HEK293 (cell line): ENCODE measurements at regions not wholly inside any gene's neighbourhood (a gene's known extent, or its start where the extent isn't known, plus 50 kb on each side); places are given as distances from the start of the nearest gene placed in this dataset.

ENCODE experiments used
- CTCF ChIA-PET: fragments of 350-600 bp; formaldehyde crosslinking; extraction: SDS; loops from one replicate; lab custom pipeline; 2021; ENCODE audit warnings: antibody characterized with exemption; lab: Yijun Ruan, JAX
- POLR2A ChIA-PET: fragments of 300-600 bp; formaldehyde crosslinking; extraction: SDS; loops from one replicate; lab custom pipeline; 2020; ENCODE audit warnings: antibody characterized with exemption, inconsistent platforms; lab: Yijun Ruan, JAX
- H3K27ac ChIP-seq: fragments of 200-500 bp; sonication (Bioruptor generic); 2 replicates; pipeline ENCODE4 v1.5.1; 2014; ENCODE audit warnings: low read depth, low read length, control low read depth, inconsistent platforms; ENCODE audit errors: extremely low read depth
- H3K36me3 ChIP-seq, 2 experiments: fragments of 200-500 bp in 1 of 2; sonication (Bioruptor generic) in 1 of 2; 1 replicate in 1 of 2; 2 replicates in 1 of 2; pipeline ENCODE4 v1.5.1; 2014 to 2017; ENCODE audit warnings: inconsistent platforms in 2 of 2, low read length in 2 of 2; ENCODE audit not compliant: control insufficient read depth in 2 of 2, insufficient read depth in 1 of 2
- H3K4me1 ChIP-seq: fragments of 200-500 bp; sonication (Bioruptor generic); 2 replicates; pipeline ENCODE4 v1.5.1; 2014; ENCODE audit warnings: mild to moderate bottlenecking, low read length, inconsistent platforms; ENCODE audit not compliant: control insufficient read depth, insufficient read depth
- H3K4me3 ChIP-seq: 2 replicates; pipeline ENCODE4 v1.5.1; 2011; ENCODE audit warnings: low read depth, mild to moderate bottlenecking, control low read depth, low read length, moderate library complexity
- H3K9me3 ChIP-seq: fragments of 200-500 bp; sonication (Bioruptor generic); 2 replicates; pipeline ENCODE4 v1.5.1; 2014; ENCODE audit warnings: low read depth, low read length, inconsistent platforms; ENCODE audit not compliant: control insufficient read depth, insufficient read depth
- KLF8 ChIP-seq: fragments of 450-650 bp; formaldehyde crosslinking; IDR thresholded peaks from 2 replicates; pipeline ENCODE4 v1.5.1; 2016; ENCODE audit warnings: missing biosample characterization, missing genetic modification characterization
- MZF1 ChIP-seq: fragments of 450-650 bp; formaldehyde crosslinking; IDR thresholded peaks from 2 replicates; pipeline ENCODE4 v1.5.1; 2017; ENCODE audit warnings: missing biosample characterization, missing genetic modification characterization, borderline replicate concordance
- SETDB1 ChIP-seq: IDR thresholded peaks from one replicate; pipeline ENCODE4 v1.6.1; 2017; ENCODE audit warnings: mild to moderate bottlenecking, low read length, moderate library complexity, mixed read lengths; ENCODE audit not compliant: insufficient read length
- YY2 ChIP-seq: fragments of 450-650 bp; formaldehyde crosslinking; IDR thresholded peaks from 2 replicates; pipeline ENCODE4 v1.5.1; 2016; ENCODE audit warnings: missing biosample characterization, missing genetic modification characterization
- ZBTB20 ChIP-seq: fragments of 450-650 bp; formaldehyde crosslinking; IDR thresholded peaks from 2 replicates; pipeline ENCODE4 v1.5.1; 2016; ENCODE audit warnings: missing biosample characterization, missing genetic modification characterization
- ZFHX2 ChIP-seq: fragments of 450-650 bp; formaldehyde crosslinking; conservative IDR thresholded peaks from 2 replicates; pipeline ENCODE4 v1.5.1; 2016; ENCODE audit warnings: missing biosample characterization, missing genetic modification characterization
- ZFP3 ChIP-seq: fragments of 450-650 bp; formaldehyde crosslinking; IDR thresholded peaks from 2 replicates; pipeline ENCODE4 v1.5.1; 2016; ENCODE audit warnings: low read depth, missing biosample characterization, missing genetic modification characterization
- ZNF132 ChIP-seq: fragments of 450-650 bp; formaldehyde crosslinking; IDR thresholded peaks from 2 replicates; pipeline ENCODE4 v1.5.1; 2017; ENCODE audit warnings: missing biosample characterization, missing genetic modification characterization, borderline replicate concordance
- ZNF202 ChIP-seq: fragments of 450-650 bp; formaldehyde crosslinking; IDR thresholded peaks from 2 replicates; pipeline ENCODE4 v1.5.1; 2016; ENCODE audit warnings: missing biosample characterization, missing genetic modification characterization, borderline replicate concordance
- ZNF23 ChIP-seq: fragments of 450-650 bp; formaldehyde crosslinking; IDR thresholded peaks from 2 replicates; pipeline ENCODE4 v1.5.1; 2016; ENCODE audit warnings: missing biosample characterization, missing genetic modification characterization, borderline replicate concordance
- ZNF274 ChIP-seq, 2 experiments: fragments of 200-500 bp in 1 of 2; fragments of 450-650 bp in 1 of 2; sonication (Bioruptor generic) in 1 of 2; formaldehyde crosslinking in 1 of 2; IDR thresholded peaks; 2 replicates each; pipeline versions ENCODE4 v1.5.1 to v1.6.1; 2014 to 2016; ENCODE audit warnings: borderline replicate concordance in 1 of 2, inconsistent platforms in 1 of 2, low read length in 1 of 2, missing biosample characterization in 1 of 2, missing genetic modification characterization in 1 of 2
- ZNF335 ChIP-seq: fragments of 450-650 bp; formaldehyde crosslinking; conservative IDR thresholded peaks from 2 replicates; pipeline ENCODE4 v1.5.1; 2016; ENCODE audit warnings: missing biosample characterization, missing genetic modification characterization
- ZNF37A ChIP-seq: fragments of 450-650 bp; IDR thresholded peaks from 2 replicates; pipeline ENCODE4 v1.5.1; 2018; ENCODE audit warnings: missing biosample characterization, missing genetic modification characterization
- ZNF585B ChIP-seq: fragments of 450-650 bp; formaldehyde crosslinking; IDR thresholded peaks from 2 replicates; pipeline ENCODE4 v1.5.1; 2016; ENCODE audit warnings: missing biosample characterization, missing genetic modification characterization
- ZNF600 ChIP-seq: fragments of 450-650 bp; formaldehyde crosslinking; IDR thresholded peaks from 2 replicates; pipeline ENCODE4 v1.5.1; 2016; ENCODE audit warnings: missing biosample characterization, missing genetic modification characterization
- ZNF623 ChIP-seq: fragments of 450-650 bp; formaldehyde crosslinking; IDR thresholded peaks from 2 replicates; pipeline ENCODE4 v1.5.1; 2016; ENCODE audit warnings: missing biosample characterization, missing genetic modification characterization
- ZXDB ChIP-seq: fragments of 450-650 bp; formaldehyde crosslinking; IDR thresholded peaks from 2 replicates; pipeline ENCODE4 v1.5.1; 2016; ENCODE audit warnings: missing biosample characterization, missing genetic modification characterization
- TF ChIP-seq, protein P1 (sequence below): fragments of 450-650 bp; formaldehyde crosslinking; IDR thresholded peaks from 2 replicates; pipeline ENCODE4 v1.5.1; 2016; ENCODE audit warnings: missing biosample characterization, missing genetic modification characterization
- TF ChIP-seq, protein P2 (sequence below): fragments of 450-650 bp; IDR thresholded peaks from 2 replicates; pipeline ENCODE4 v1.5.1; 2018; ENCODE audit warnings: missing biosample characterization, mild to moderate bottlenecking, missing genetic modification characterization
- TF ChIP-seq, protein P3 (sequence below): fragments of 450-650 bp; formaldehyde crosslinking; IDR thresholded peaks from 2 replicates; pipeline ENCODE4 v1.5.1; 2016; ENCODE audit warnings: missing biosample characterization, missing genetic modification characterization
- TF ChIP-seq, protein P4 (sequence below): fragments of 450-650 bp; formaldehyde crosslinking; IDR thresholded peaks from 2 replicates; pipeline ENCODE4 v1.5.1; 2016; ENCODE audit warnings: missing biosample characterization, missing genetic modification characterization
- TF ChIP-seq, protein P5 (sequence below): fragments of 450-650 bp; formaldehyde crosslinking; IDR thresholded peaks from 2 replicates; pipeline ENCODE4 v1.5.1; 2016; ENCODE audit warnings: missing biosample characterization, missing genetic modification characterization
- TF ChIP-seq, protein P6 (sequence below): sonication (generic); formaldehyde crosslinking; IDR thresholded peaks from 2 replicates; pipeline ENCODE4 v1.8.1; 2022; ENCODE audit warnings: mild to moderate bottlenecking, moderate library complexity, missing genetic modification reagents
- TF ChIP-seq, protein P7 (sequence below): fragments of 450-650 bp; formaldehyde crosslinking; IDR thresholded peaks from 2 replicates; pipeline ENCODE4 v1.5.1; 2016; ENCODE audit warnings: missing biosample characterization, missing genetic modification characterization

DNA sequence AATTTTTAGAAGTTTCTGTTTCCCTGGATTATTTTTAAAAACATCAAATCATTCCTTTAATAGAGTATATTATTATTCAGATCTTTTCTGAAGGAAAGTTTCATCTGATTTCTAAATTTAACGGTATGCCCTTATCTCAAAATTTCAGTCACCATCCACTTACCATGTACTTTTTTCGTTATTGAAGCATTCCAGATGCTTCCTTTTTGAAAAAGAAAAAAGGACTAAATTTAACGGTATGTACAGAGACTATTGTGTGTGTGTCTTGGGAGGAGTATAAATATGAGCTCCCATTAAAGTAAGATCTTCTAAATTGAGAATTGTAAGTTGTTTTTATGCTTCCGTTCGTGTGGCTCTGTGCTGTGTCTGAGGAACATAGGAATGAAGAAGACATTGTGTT, 517.4 kb upstream of the GOLIM4 start (continued):
- TF ChIP-seq, protein P1, sequence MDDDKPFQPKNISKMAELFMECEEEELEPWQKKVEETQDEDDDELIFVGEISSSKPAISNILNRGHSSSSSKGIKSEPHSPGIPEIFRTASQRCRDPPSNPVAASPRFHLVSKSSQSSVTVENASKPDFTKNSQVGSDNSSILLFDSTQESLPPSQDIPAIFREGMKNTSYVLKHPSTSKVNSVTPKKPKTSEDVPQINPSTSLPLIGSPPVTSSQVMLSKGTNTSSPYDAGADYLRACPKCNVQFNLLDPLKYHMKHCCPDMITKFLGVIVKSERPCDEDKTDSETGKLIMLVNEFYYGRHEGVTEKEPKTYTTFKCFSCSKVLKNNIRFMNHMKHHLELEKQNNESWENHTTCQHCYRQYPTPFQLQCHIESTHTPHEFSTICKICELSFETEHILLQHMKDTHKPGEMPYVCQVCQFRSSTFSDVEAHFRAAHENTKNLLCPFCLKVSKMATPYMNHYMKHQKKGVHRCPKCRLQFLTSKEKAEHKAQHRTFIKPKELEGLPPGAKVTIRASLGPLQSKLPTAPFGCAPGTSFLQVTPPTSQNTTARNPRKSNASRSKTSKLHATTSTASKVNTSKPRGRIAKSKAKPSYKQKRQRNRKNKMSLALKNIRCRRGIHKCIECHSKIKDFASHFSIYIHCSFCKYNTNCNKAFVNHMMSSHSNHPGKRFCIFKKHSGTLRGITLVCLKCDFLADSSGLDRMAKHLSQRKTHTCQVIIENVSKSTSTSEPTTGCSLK (tag by site-specific recombination), result no peak
- TF ChIP-seq, protein P2, sequence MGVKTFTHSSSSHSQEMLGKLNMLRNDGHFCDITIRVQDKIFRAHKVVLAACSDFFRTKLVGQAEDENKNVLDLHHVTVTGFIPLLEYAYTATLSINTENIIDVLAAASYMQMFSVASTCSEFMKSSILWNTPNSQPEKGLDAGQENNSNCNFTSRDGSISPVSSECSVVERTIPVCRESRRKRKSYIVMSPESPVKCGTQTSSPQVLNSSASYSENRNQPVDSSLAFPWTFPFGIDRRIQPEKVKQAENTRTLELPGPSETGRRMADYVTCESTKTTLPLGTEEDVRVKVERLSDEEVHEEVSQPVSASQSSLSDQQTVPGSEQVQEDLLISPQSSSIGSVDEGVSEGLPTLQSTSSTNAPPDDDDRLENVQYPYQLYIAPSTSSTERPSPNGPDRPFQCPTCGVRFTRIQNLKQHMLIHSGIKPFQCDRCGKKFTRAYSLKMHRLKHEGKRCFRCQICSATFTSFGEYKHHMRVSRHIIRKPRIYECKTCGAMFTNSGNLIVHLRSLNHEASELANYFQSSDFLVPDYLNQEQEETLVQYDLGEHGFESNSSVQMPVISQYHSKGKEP (tag by site-specific recombination), result no peak
- TF ChIP-seq MZF1 (tag by site-specific recombination) (no peak), ZNF623 (no peak), ZFP3 (tag by site-specific recombination) (no peak), ZNF132 (tag by site-specific recombination) (no peak)
- TF ChIP-seq, protein P3, sequence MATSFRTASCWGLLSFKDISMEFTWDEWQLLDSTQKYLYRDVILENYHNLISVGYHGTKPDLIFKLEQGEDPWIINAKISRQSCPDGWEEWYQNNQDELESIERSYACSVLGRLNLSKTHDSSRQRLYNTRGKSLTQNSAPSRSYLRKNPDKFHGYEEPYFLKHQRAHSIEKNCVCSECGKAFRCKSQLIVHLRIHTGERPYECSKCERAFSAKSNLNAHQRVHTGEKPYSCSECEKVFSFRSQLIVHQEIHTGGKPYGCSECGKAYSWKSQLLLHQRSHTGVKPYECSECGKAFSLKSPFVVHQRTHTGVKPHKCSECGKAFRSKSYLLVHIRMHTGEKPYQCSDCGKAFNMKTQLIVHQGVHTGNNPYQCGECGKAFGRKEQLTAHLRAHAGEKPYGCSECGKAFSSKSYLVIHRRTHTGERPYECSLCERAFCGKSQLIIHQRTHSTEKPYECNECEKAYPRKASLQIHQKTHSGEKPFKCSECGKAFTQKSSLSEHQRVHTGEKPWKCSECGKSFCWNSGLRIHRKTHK (tag by site-specific recombination), result no peak
- TF ChIP-seq, protein P4, sequence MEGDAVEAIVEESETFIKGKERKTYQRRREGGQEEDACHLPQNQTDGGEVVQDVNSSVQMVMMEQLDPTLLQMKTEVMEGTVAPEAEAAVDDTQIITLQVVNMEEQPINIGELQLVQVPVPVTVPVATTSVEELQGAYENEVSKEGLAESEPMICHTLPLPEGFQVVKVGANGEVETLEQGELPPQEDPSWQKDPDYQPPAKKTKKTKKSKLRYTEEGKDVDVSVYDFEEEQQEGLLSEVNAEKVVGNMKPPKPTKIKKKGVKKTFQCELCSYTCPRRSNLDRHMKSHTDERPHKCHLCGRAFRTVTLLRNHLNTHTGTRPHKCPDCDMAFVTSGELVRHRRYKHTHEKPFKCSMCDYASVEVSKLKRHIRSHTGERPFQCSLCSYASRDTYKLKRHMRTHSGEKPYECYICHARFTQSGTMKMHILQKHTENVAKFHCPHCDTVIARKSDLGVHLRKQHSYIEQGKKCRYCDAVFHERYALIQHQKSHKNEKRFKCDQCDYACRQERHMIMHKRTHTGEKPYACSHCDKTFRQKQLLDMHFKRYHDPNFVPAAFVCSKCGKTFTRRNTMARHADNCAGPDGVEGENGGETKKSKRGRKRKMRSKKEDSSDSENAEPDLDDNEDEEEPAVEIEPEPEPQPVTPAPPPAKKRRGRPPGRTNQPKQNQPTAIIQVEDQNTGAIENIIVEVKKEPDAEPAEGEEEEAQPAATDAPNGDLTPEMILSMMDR (tag by site-specific recombination), result no peak

DNA sequence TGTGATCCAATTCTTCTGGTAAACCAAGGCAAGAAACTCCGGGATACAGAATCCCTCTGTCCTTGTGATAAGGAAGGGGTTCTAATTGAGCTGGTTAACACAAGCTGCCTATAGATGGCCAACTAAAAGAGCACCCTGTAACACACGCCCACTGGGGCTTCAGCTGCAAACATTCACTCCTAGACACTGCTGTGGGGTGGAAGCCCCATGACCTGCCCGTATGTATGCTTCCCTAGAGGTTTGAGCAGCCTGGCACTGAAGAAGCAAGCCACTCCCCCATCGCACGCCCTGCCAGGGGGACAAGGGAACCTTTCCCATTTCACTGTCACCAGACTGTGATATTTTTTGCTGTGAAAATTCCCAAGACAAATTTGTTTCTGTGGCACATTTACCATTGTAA, 516.9 kb upstream of the GOLIM4 start:
- CTCF ChIA-PET, result interaction anchor here (1.7 kb wide), 1 partner anchor 8 kb away, joined by 6 read pairs; no protein-coding TSS in a partner anchor
- POLR2A ChIA-PET, result no interaction called here
- TF ChIP-seq YY2 (tag by site-specific recombination) (no peak), ZNF585B (no peak), ZNF335 (no peak), ZXDB (tag by site-specific recombination) (no peak), ZFHX2 (tag by site-specific recombination) (no peak), KLF8 (tag by site-specific recombination) (no peak), ZNF274 (IDR thresholded peaks at IDR 0.05; ENCODE audit: low read length) (no peak), ZNF274 (tag by site-specific recombination; IDR thresholded peaks at IDR 0.05; ENCODE audit: borderline replicate concordance) (no peak), ZNF37A (tag by site-specific recombination) (no peak), ZNF23 (no peak), ZNF202 (tag by site-specific recombination) (no peak), SETDB1 (no peak), ZBTB20 (tag by site-specific recombination) (no peak), ZNF600 (tag by site-specific recombination) (no peak)
- TF ChIP-seq, protein P5, sequence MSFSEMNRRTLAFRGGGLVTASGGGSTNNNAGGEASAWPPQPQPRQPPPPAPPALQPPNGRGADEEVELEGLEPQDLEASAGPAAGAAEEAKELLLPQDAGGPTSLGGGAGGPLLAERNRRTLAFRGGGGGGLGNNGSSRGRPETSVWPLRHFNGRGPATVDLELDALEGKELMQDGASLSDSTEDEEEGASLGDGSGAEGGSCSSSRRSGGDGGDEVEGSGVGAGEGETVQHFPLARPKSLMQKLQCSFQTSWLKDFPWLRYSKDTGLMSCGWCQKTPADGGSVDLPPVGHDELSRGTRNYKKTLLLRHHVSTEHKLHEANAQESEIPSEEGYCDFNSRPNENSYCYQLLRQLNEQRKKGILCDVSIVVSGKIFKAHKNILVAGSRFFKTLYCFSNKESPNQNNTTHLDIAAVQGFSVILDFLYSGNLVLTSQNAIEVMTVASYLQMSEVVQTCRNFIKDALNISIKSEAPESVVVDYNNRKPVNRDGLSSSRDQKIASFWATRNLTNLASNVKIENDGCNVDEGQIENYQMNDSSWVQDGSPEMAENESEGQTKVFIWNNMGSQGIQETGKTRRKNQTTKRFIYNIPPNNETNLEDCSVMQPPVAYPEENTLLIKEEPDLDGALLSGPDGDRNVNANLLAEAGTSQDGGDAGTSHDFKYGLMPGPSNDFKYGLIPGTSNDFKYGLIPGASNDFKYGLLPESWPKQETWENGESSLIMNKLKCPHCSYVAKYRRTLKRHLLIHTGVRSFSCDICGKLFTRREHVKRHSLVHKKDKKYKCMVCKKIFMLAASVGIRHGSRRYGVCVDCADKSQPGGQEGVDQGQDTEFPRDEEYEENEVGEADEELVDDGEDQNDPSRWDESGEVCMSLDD, result no peak
- TF ChIP-seq, protein P6, sequence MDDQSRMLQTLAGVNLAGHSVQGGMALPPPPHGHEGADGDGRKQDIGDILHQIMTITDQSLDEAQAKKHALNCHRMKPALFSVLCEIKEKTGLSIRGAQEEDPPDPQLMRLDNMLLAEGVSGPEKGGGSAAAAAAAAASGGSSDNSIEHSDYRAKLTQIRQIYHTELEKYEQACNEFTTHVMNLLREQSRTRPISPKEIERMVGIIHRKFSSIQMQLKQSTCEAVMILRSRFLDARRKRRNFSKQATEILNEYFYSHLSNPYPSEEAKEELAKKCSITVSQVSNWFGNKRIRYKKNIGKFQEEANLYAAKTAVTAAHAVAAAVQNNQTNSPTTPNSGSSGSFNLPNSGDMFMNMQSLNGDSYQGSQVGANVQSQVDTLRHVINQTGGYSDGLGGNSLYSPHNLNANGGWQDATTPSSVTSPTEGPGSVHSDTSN (CRISPR knock-in tag), result no peak
- TF ChIP-seq, protein P7, sequence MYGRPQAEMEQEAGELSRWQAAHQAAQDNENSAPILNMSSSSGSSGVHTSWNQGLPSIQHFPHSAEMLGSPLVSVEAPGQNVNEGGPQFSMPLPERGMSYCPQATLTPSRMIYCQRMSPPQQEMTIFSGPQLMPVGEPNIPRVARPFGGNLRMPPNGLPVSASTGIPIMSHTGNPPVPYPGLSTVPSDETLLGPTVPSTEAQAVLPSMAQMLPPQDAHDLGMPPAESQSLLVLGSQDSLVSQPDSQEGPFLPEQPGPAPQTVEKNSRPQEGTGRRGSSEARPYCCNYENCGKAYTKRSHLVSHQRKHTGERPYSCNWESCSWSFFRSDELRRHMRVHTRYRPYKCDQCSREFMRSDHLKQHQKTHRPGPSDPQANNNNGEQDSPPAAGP, result no peak
- no peak overlapping the region for H3K27ac ChIP-seq
- no peak overlapping the region for H3K4me3 ChIP-seq
- H3K9me3 ChIP-seq, result no peaks in the 10 kb centered on the region
- H3K36me3 ChIP-seq, result no peaks in the 10 kb centered on the region
- no peaks in the 10 kb centered on the region for H3K4me1 ChIP-seq
